DMS153 treated with DMSO at 0.1 percent for 48 hours (cell line): ENCODE measurements at regions not wholly inside any gene's neighbourhood (a gene's known extent, or its start where the extent isn't known, plus 50 kb on each side); places are given as distances from the start of the nearest gene placed in this dataset.
"Not testable (repeated sequence)": the region's sequence is repeated elsewhere in the genome, so short reads cannot be mapped to it uniquely, and the experiment has no call there.

Source experiments
- DNase-seq: peaks from one replicate; lab custom pipeline; 2025; ENCODE audit not compliant: unreplicated experiment; lab: John Stamatoyannopoulos, UW

GRCh38 chr14:24744641-24745040, 110.7 kb upstream of the GZMB start:
- no peak for DNase-seq

GRCh38 chr14:24741871-24742270, 107.9 kb upstream of the GZMB start:
- DNase-seq, result no peak

- no peak for DNase-seq
Measured at GRCh38 chr14:24735984-24736630, 102.1 kb upstream of the GZMB start.

- DNase-seq, result peak; percentile 58
Measured at GRCh38 chr14:24734917-24735500, 101.0 kb upstream of the GZMB start.

GRCh38 chr14:24726480-24726879, 92.5 kb upstream of the GZMB start:
- DNase-seq, result no peak

GRCh38 chr14:24725311-24725710, 91.3 kb upstream of the GZMB start:
- no peak for DNase-seq

GRCh38 chr14:24721775-24722174, 87.8 kb upstream of the GZMB start:
- DNase-seq, result no peak

GRCh38 chr14:24715239-24715638, 81.2 kb upstream of the GZMB start:
- DNase-seq, result no peak

GRCh38 chr14:24713404-24713803, 79.4 kb upstream of the GZMB start:
- DNase-seq, result no peak

- DNase-seq, result no peak
Measured at GRCh38 chr14:24712909-24713308, 78.9 kb upstream of the GZMB start.

GRCh38 chr14:24712374-24712773, 78.4 kb upstream of the GZMB start:
- DNase-seq, result no peak

GRCh38 chr14:24710403-24711112, 76.6 kb upstream of the GZMB start:
- DNase-seq, result peak; percentile 15

- DNase-seq, result no peak
Measured at GRCh38 chr14:24708684-24709083, 74.7 kb upstream of the GZMB start.

- DNase-seq, result no peak
Measured at GRCh38 chr14:24706351-24706750, 72.4 kb upstream of the GZMB start.

- DNase-seq, result no peak
Measured at GRCh38 chr14:24705840-24706239, 71.8 kb upstream of the GZMB start.

- DNase-seq, result no peak
Measured at GRCh38 chr14:24701062-24701461, 67.1 kb upstream of the GZMB start.

GRCh38 chr14:24700511-24700910, 66.5 kb upstream of the GZMB start:
- no peak for DNase-seq

GRCh38 chr14:24699052-24699451, 65.1 kb upstream of the GZMB start:
- no peak for DNase-seq

GRCh38 chr14:24696280-24696920, 62.4 kb upstream of the GZMB start:
- not testable (repeated sequence) for DNase-seq

- DNase-seq, result no peak
Measured at GRCh38 chr14:24695265-24696241, 61.6 kb upstream of the GZMB start.

- DNase-seq, result no peak
Measured at GRCh38 chr14:24694680-24695079, 60.7 kb upstream of the GZMB start.
